CD14-positive monocyte (primary cell): ENCODE measurements at regions not wholly inside any gene's neighbourhood (a gene's known extent, or its start where the extent isn't known, plus 50 kb on each side); places are given as distances from the start of the nearest gene placed in this dataset.

Source experiments
- DNase-seq, 3 donors: peaks; one replicate each; pipeline ENCODE4 v3.0.0-alpha.2; 2011 to 2022
- H2AFZ ChIP-seq: 2 replicates; pipeline ENCODE4 v1.6.0; 2012; ENCODE audit warnings: mild to moderate bottlenecking, low read depth, low read length, inconsistent platforms; ENCODE audit not compliant: insufficient read depth, poor library complexity, severe bottlenecking
- H3K27ac ChIP-seq, 2 donors: 1 replicate in 1 of 2; 2 replicates in 1 of 2; pipeline ENCODE4 v1.5.1; 2012 to 2013; ENCODE audit warnings: low read length in 2 of 2, control low read depth in 1 of 2, inconsistent platforms in 1 of 2, low read depth in 1 of 2, mild to moderate bottlenecking in 1 of 2
- H3K27me3 ChIP-seq, 2 donors: one replicate each; pipeline versions ENCODE4 v1.6.0 to v1.6.1; 2011 to 2013; ENCODE audit warnings: low read length in 2 of 2; ENCODE audit not compliant: control insufficient read depth in 2 of 2, insufficient read depth in 2 of 2
- H3K36me3 ChIP-seq, 2 donors: replicated peaks in 1 of 2; 1 replicate in 1 of 2; 2 replicates in 1 of 2; pipeline versions ENCODE4 v1.5.1 to v1.6.1; 2012 to 2013; ENCODE audit warnings: low read length in 2 of 2, control low read depth in 1 of 2, inconsistent platforms in 1 of 2, mild to moderate bottlenecking in 1 of 2; ENCODE audit not compliant: insufficient read depth in 2 of 2, control insufficient read depth in 1 of 2
- H3K4me1 ChIP-seq, 2 donors: 1 replicate in 1 of 2; 2 replicates in 1 of 2; pipeline versions ENCODE4 v1.5.1 to v1.6.1; 2012 to 2013; ENCODE audit warnings: low read length in 2 of 2, control low read depth in 1 of 2, inconsistent platforms in 1 of 2, mild to moderate bottlenecking in 1 of 2, moderate library complexity in 1 of 2; ENCODE audit not compliant: insufficient read depth in 2 of 2, control insufficient read depth in 1 of 2
- H3K4me2 ChIP-seq: replicated peaks from 2 replicates; pipeline ENCODE3; 2012; ENCODE audit warnings: low read length, moderate library complexity, mild to moderate bottlenecking; ENCODE audit not compliant: poor library complexity, severe bottlenecking; ENCODE audit errors: extremely low read depth
- H3K4me3 ChIP-seq, 3 experiments: fragments of 200-600 bp in 1 of 3; sonication (generic) in 1 of 3; replicated peaks in 1 of 3; 1 replicate in 2 of 3; 2 replicates in 1 of 3; pipeline ENCODE4 v1.5.1; 2011 to 2013; ENCODE audit warnings: low read length in 3 of 3, mild to moderate bottlenecking in 3 of 3, control low read depth in 2 of 3, low read depth in 2 of 3, inconsistent platforms in 1 of 3, moderate library complexity in 1 of 3
- H3K79me2 ChIP-seq: 2 replicates; pipeline ENCODE4 v1.6.0; 2012; ENCODE audit warnings: mild to moderate bottlenecking, control low read depth, inconsistent platforms, low read length, moderate library complexity; ENCODE audit not compliant: insufficient read depth
- H3K9ac ChIP-seq: 2 replicates; pipeline ENCODE4 v1.6.0; 2017; ENCODE audit warnings: low read length, mild to moderate bottlenecking; ENCODE audit not compliant: insufficient read depth, poor library complexity, severe bottlenecking
- H3K9me3 ChIP-seq, 2 donors: replicated peaks in 1 of 2; 1 replicate in 1 of 2; 2 replicates in 1 of 2; pipeline versions ENCODE4 v1.5.1 to v1.6.1; 2012 to 2013; ENCODE audit warnings: low read length in 2 of 2, control low read depth in 1 of 2; ENCODE audit not compliant: control insufficient read depth in 1 of 2, insufficient read depth in 1 of 2
- H4K20me1 ChIP-seq: 2 replicates; pipeline ENCODE4 v1.6.0; 2012; ENCODE audit warnings: mild to moderate bottlenecking, low read length, control low read depth, moderate library complexity; ENCODE audit not compliant: insufficient read depth
- H3K27ac Mint-ChIP-seq, 7 donors: one replicate each; pipeline ENCODE4 v1.8.0; 2020; ENCODE audit warnings: mild to moderate bottlenecking in 7 of 7, mixed read lengths in 7 of 7, moderate library complexity in 6 of 7, inconsistent platforms in 2 of 7
- H3K27me3 Mint-ChIP-seq, 3 donors: one replicate each; pipeline ENCODE4 v1.8.0; 2021 to 2022; ENCODE audit warnings: low read depth in 3 of 3, mild to moderate bottlenecking in 3 of 3, mixed read lengths in 3 of 3, moderate library complexity in 3 of 3, inconsistent platforms in 1 of 3
- H3K36me3 Mint-ChIP-seq, 2 donors: one replicate each; pipeline ENCODE4 v1.8.0; 2020; ENCODE audit warnings: mixed read lengths in 2 of 2, inconsistent platforms in 1 of 2, mild to moderate bottlenecking in 1 of 2
- H3K4me1 Mint-ChIP-seq: one replicate; pipeline ENCODE4 v1.8.0; 2020; ENCODE audit warnings: mild to moderate bottlenecking, mixed read lengths
- H3K4me3 Mint-ChIP-seq, 2 donors: one replicate each; pipeline ENCODE4 v1.8.0; 2020; ENCODE audit warnings: mild to moderate bottlenecking in 2 of 2, mixed read lengths in 2 of 2, moderate library complexity in 1 of 2
- H3K9me3 Mint-ChIP-seq, 7 donors: one replicate each; pipeline ENCODE4 v1.8.0; 2020 to 2022; ENCODE audit warnings: mixed read lengths in 7 of 7, mild to moderate bottlenecking in 6 of 7, moderate library complexity in 6 of 7, inconsistent platforms in 2 of 7
- CTCF ChIP-seq: fragments of 200-600 bp; IDR thresholded peaks from one replicate; pipeline ENCODE4 v1.8.0; 2022; ENCODE audit warnings: antibody characterized with exemption, mild to moderate bottlenecking
- WGBS: methylation state at CpG from one replicate; pipeline ENCODE4 v1.1.5; 2013; ENCODE audit warnings: missing lambda C conversion rate; ENCODE audit not compliant: insufficient coverage; 5-methylcytosine and 5-hydroxymethylcytosine counted together
- intact Hi-C, 2 donors: fragments of 100-400 bp; cut with micrococcal nuclease; formaldehyde crosslinking; loops; one replicate each; pipeline versions ENCODE4 v1.15.0 to v1.15.1; 2023

GRCh38 chr5:42963412-42963811 is 76.7 kb downstream of the ANXA2R start:
- no peak for DNase-seq
- Histone ChIP-seq H3K36me3 (no peaks in the 10 kb centered on the region), H3K4me2 (no peak overlapping the region), H3K9me3 (no peaks in the 10 kb centered on the region), H3K4me1 (no peaks in the 10 kb centered on the region), H3K27ac (no peak overlapping the region), H2AFZ (no peak overlapping the region), H3K9ac (no peak overlapping the region), H3K27me3 (no peaks in the 10 kb centered on the region), H3K4me3 (no peak overlapping the region), H3K79me2 (no peaks in the 10 kb centered on the region), H4K20me1 (no peaks in the 10 kb centered on the region)
- H3K27me3 Mint-ChIP-seq: no peaks in the 10 kb centered on the region
- no peak overlapping the region for H3K27ac Mint-ChIP-seq
- peaks cover 0 to 4% (median 0%) of the 10 kb centered on the region in 7 donors for H3K9me3 Mint-ChIP-seq
- TF ChIP-seq CTCF: no peak
- H3K4me3 Mint-ChIP-seq: no peak overlapping the region
- no CpG with 5 or more reads among the region's 1 CpG for WGBS
- peaks cover 5% of the 10 kb centered on the region for H3K4me1 Mint-ChIP-seq
- no peaks in the 10 kb centered on the region for H3K36me3 Mint-ChIP-seq
- intact Hi-C loops: no loop called here

GRCh38 chr5:42962124-42962523 is 78.0 kb downstream of the ANXA2R start:
- Histone ChIP-seq H3K4me1 (no peaks in the 10 kb centered on the region), H3K36me3 (no peaks in the 10 kb centered on the region), H3K4me2 (no peak overlapping the region), H3K4me3 (no peak overlapping the region), H3K9ac (no peak overlapping the region), H3K27me3 (no peaks in the 10 kb centered on the region), H3K79me2 (no peaks in the 10 kb centered on the region), H4K20me1 (no peaks in the 10 kb centered on the region), H2AFZ (no peak overlapping the region), H3K27ac (no peak overlapping the region), H3K9me3 (no peaks in the 10 kb centered on the region)
- H3K4me1 Mint-ChIP-seq: peaks cover 5% of the 10 kb centered on the region
- intact Hi-C loops: no loop called here
- no peaks in the 10 kb centered on the region for H3K36me3 Mint-ChIP-seq
- H3K27me3 Mint-ChIP-seq: no peaks in the 10 kb centered on the region
- TF ChIP-seq CTCF: no peak
- DNase-seq: no peak
- H3K9me3 Mint-ChIP-seq: no peaks in the 10 kb centered on the region
- no peak overlapping the region for H3K27ac Mint-ChIP-seq
- H3K4me3 Mint-ChIP-seq: no peak overlapping the region
- WGBS: no CpG with 5 or more reads among the region's 2 CpGs
